Duodenal mucosa (tissue), 2 donors: ENCODE measurements at regions not wholly inside any gene's neighbourhood (a gene's known extent, or its start where the extent isn't known, plus 50 kb on each side); places are given as distances from the start of the nearest gene placed in this dataset.
"Not testable (repeated sequence)": the region's sequence is repeated elsewhere in the genome, so short reads cannot be mapped to it uniquely, and the experiment has no call there.

Source experiments
- H3K27ac ChIP-seq: one replicate; pipeline ENCODE4 v1.7.0; 2013; ENCODE audit warnings: low read depth, low read length
- H3K27me3 ChIP-seq, 2 donors: one replicate each; pipeline ENCODE4 v1.7.0; 2013; ENCODE audit warnings: low read length in 2 of 2, control low read depth in 1 of 2; ENCODE audit not compliant: insufficient read depth in 2 of 2, control insufficient read depth in 1 of 2
- H3K36me3 ChIP-seq, 2 donors: one replicate each; pipeline ENCODE4 v1.7.0; 2013; ENCODE audit warnings: low read length in 2 of 2, control low read depth in 1 of 2; ENCODE audit not compliant: insufficient read depth in 2 of 2, control insufficient read depth in 1 of 2
- H3K4me1 ChIP-seq, 2 donors: one replicate each; pipeline ENCODE4 v1.7.0; 2013; ENCODE audit warnings: low read length in 2 of 2, control low read depth in 1 of 2; ENCODE audit not compliant: insufficient read depth in 2 of 2, control insufficient read depth in 1 of 2
- H3K4me3 ChIP-seq, 2 donors: one replicate each; pipeline ENCODE4 v1.7.0; 2013; ENCODE audit warnings: low read length in 2 of 2, low read depth in 1 of 2
- H3K9ac ChIP-seq, 2 donors: one replicate each; pipeline ENCODE4 v1.7.0; 2013; ENCODE audit warnings: low read length in 2 of 2, low read depth in 1 of 2
- H3K9me3 ChIP-seq, 2 donors: one replicate each; pipeline ENCODE4 v1.7.0; 2013; ENCODE audit warnings: low read length in 2 of 2, control low read depth in 1 of 2; ENCODE audit not compliant: control insufficient read depth in 1 of 2

- Histone ChIP-seq H3K9me3 (no peaks in the 10 kb centered on the region), H3K36me3 (no peaks in the 10 kb centered on the region), H3K27ac (no peak overlapping the region), H3K4me3 (no peak overlapping the region), H3K4me1 (no peaks in the 10 kb centered on the region), H3K9ac (no peak overlapping the region), H3K27me3 (no peaks in the 10 kb centered on the region)
These were observed 2323.5 kb upstream of the ACO1 start for GRCh38 chr9:30060976-30061375.

GRCh38 chr9:30065888-30066287 lies 2318.6 kb upstream of the ACO1 start:
- Histone ChIP-seq H3K4me3 (no peak overlapping the region), H3K27ac (no peak overlapping the region), H3K36me3 (no peaks in the 10 kb centered on the region), H3K9me3 (no peaks in the 10 kb centered on the region), H3K9ac (no peak overlapping the region), H3K4me1 (no peaks in the 10 kb centered on the region), H3K27me3 (no peaks in the 10 kb centered on the region)

GRCh38 chr9:30069236-30069635 lies 2315.2 kb upstream of the ACO1 start:
- H3K4me3 ChIP-seq, H3K36me3 ChIP-seq, H3K9ac ChIP-seq, H3K27ac ChIP-seq, H3K27me3 ChIP-seq, H3K9me3 ChIP-seq, H3K4me1 ChIP-seq: not testable (repeated sequence)

GRCh38 chr9:30075022-30075421 lies 2309.4 kb upstream of the ACO1 start:
- no peak overlapping the region for H3K4me3 ChIP-seq
- no peaks in the 10 kb centered on the region for H3K36me3 ChIP-seq
- no peaks in the 10 kb centered on the region for H3K9me3 ChIP-seq
- no peak overlapping the region for H3K9ac ChIP-seq
- no peak overlapping the region for H3K27ac ChIP-seq
- no peaks in the 10 kb centered on the region for H3K27me3 ChIP-seq
- H3K4me1 ChIP-seq, result no peaks in the 10 kb centered on the region

GRCh38 chr9:30075451-30076199 lies 2308.8 kb upstream of the ACO1 start:
- H3K27ac ChIP-seq, result no peak overlapping the region
- H3K9ac ChIP-seq, result no peak overlapping the region
- no peaks in the 10 kb centered on the region for H3K27me3 ChIP-seq
- H3K9me3 ChIP-seq, result no peaks in the 10 kb centered on the region
- no peaks in the 10 kb centered on the region for H3K4me1 ChIP-seq
- no peaks in the 10 kb centered on the region for H3K36me3 ChIP-seq
- H3K4me3 ChIP-seq, result no peak overlapping the region

GRCh38 chr9:30078195-30078594 lies 2306.2 kb upstream of the ACO1 start:
- no peak overlapping the region for H3K9ac ChIP-seq
- no peaks in the 10 kb centered on the region for H3K27me3 ChIP-seq
- H3K9me3 ChIP-seq, result no peaks in the 10 kb centered on the region
- no peaks in the 10 kb centered on the region for H3K4me1 ChIP-seq
- no peak overlapping the region for H3K27ac ChIP-seq
- H3K4me3 ChIP-seq, result no peak overlapping the region
- no peaks in the 10 kb centered on the region for H3K36me3 ChIP-seq

- Histone ChIP-seq H3K4me1 (no peaks in the 10 kb centered on the region), H3K9ac (no peak overlapping the region), H3K4me3 (no peak overlapping the region)
These were observed 2295.0 kb upstream of the ACO1 start for GRCh38 chr9:30089428-30089827.

GRCh38 chr9:30103647-30104394 lies 2280.6 kb upstream of the ACO1 start:
- Histone ChIP-seq H3K4me1 (no peaks in the 10 kb centered on the region), H3K36me3 (no peaks in the 10 kb centered on the region), H3K4me3 (no peak overlapping the region), H3K9me3 (no peaks in the 10 kb centered on the region), H3K27ac (no peak overlapping the region), H3K9ac (no peak overlapping the region), H3K27me3 (no peaks in the 10 kb centered on the region)

More at GRCh38 chr9:30089428-30089827, 2295.0 kb upstream of the ACO1 start:
- Histone ChIP-seq H3K27me3 (no peaks in the 10 kb centered on the region), H3K27ac (no peak overlapping the region), H3K36me3 (no peaks in the 10 kb centered on the region), H3K9me3 (no peaks in the 10 kb centered on the region)

- H3K9me3 ChIP-seq, H3K27ac ChIP-seq, H3K9ac ChIP-seq, H3K4me1 ChIP-seq, H3K27me3 ChIP-seq, H3K36me3 ChIP-seq, H3K4me3 ChIP-seq: not testable (repeated sequence)
These were observed 2277.3 kb upstream of the ACO1 start for GRCh38 chr9:30107134-30107533.

- Histone ChIP-seq H3K4me3 (no peak overlapping the region), H3K36me3 (no peaks in the 10 kb centered on the region), H3K4me1 (no peaks in the 10 kb centered on the region), H3K9me3 (no peaks in the 10 kb centered on the region), H3K9ac (no peak overlapping the region), H3K27ac (no peak overlapping the region), H3K27me3 (no peaks in the 10 kb centered on the region)
These were observed 2267.7 kb upstream of the ACO1 start for GRCh38 chr9:30116673-30117217.
